Lower leg skin (tissue), 3 donors: ENCODE measurements at regions not wholly inside any gene's neighbourhood (a gene's known extent, or its start where the extent isn't known, plus 50 kb on each side); places are given as distances from the start of the nearest gene placed in this dataset.

ENCODE experiments used
- CTCF ChIP-seq, 3 donors: fragments of 450-650 bp; IDR thresholded peaks; one replicate each; pipeline ENCODE4 v1.5.1; 2016; ENCODE audit warnings: antibody characterized with exemption in 3 of 3, mild to moderate bottlenecking in 3 of 3, moderate library complexity in 2 of 3
- POLR2A ChIP-seq, 2 donors: fragments of 450-650 bp; IDR thresholded peaks; one replicate each; pipeline ENCODE4 v1.6.1; 2016 to 2017; ENCODE audit warnings: antibody characterized with exemption in 2 of 2, mild to moderate bottlenecking in 1 of 2, moderate library complexity in 1 of 2

- TF ChIP-seq POLR2A (IDR thresholded peaks at IDR 0.05) (no peak), CTCF (IDR thresholded peaks at IDR 0.05) (no peak)
Observed at GRCh38 chr4:35818520-35818919, 425.8 kb downstream of the ARAP2 start.
